GM18502 (cell line): ENCODE measurements at regions not wholly inside any gene's neighbourhood (a gene's known extent, or its start where the extent isn't known, plus 50 kb on each side); places are given as distances from the start of the nearest gene placed in this dataset.

Experiments used
- ATAC-seq: cut with Tn5 transposase; IDR thresholded peaks from one replicate; pipeline ENCODE4 v1.9.1; 2021; ENCODE audit warnings: mild to moderate bottlenecking; ENCODE audit not compliant: unreplicated experiment, poor library complexity

DNA sequence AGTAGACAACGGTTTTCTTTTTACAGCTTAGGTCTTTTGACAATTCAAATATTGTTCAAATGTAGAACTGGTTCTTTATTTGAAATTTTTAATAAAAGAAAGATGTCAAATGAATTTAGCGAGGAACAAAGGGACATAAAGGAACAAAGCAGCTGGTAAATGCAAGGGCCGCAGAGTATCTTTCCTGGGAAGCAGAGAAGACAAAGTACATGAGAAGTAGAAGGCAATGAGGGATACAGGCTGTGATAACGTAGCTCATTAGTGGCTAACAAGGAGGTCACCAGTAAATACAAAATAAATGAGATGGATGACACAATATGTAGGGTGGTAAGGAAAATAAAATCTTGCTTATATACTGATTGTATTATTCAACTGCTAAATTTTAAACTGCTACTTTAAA is 762.8 kb downstream of the VGLL3 start:
- no peak for ATAC-seq

DNA sequence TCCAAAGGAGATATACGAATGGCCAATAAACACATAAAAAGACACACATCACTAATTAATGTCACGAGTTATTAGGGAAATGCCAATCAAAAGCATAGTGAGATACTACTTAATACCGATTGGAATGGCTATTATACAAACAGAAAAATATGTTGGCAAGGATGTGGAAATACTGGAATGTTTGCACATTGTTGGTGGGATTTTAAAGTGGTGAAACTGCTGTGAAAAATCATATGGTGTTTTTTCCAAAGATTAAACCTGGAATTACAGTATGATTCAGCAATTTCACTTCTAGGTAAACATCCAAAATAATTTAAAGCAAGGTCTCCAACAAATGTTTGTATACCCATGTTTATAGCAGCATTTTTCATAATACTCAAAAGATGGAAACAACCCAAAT is 765.5 kb downstream of the VGLL3 start:
- ATAC-seq = no peak

DNA sequence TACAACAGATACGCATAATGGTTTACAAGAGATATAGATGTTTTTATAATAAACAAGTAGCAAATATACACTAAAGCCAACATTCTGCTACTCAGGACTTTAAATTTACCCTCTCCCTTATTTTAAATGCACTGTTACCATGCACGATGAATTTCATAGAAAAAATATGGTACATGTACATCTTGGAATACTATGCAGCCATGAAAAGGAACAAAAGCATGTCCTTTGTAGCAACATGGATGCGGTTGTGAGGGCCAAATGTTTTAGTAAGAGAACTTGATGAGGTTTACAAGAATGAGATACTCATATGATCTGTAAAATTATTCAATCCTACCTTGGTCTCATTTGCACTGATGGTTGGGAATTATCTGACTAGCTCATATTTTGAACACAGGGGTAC is 769.3 kb downstream of the VGLL3 start:
- no peak for ATAC-seq

DNA sequence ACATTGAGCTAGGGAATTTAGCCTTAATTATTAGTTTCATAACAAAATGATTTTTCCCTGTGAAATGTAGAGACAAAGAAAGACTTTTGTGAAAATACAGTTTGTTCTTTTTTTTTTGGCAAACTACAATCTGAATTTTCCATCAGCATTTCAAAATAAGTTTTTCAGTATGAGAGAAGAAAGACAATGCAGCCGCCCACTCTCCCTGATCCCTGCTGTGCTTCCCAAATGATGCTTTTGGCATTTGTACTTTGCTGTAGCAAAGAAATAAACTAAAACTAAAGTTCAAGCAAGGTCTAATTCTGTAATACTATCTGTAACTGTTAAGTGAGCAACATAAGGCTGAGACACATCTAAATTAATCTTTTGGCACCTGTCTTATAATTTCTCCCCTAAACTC is 782.2 kb downstream of the VGLL3 start:
- no peak for ATAC-seq

DNA sequence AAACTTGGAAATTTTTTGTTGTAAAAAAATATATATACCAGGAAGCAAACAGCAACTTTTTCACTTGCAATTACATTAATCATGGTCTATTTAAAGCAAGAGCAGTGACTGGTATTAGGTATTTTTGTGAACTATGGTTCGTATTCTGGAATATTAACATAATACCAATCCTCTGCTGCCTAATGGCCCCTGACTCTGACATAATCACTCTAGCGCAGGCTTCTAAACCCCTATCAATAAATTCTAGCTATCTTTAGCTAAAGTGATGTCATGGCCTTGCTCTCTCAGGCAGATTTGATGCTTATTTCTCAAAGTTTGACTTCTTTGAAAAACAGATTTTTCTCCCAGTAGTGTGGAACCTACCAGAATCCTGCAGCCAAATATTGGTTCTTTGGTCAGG is 808.3 kb downstream of the VGLL3 start:
- ATAC-seq = no peak

DNA sequence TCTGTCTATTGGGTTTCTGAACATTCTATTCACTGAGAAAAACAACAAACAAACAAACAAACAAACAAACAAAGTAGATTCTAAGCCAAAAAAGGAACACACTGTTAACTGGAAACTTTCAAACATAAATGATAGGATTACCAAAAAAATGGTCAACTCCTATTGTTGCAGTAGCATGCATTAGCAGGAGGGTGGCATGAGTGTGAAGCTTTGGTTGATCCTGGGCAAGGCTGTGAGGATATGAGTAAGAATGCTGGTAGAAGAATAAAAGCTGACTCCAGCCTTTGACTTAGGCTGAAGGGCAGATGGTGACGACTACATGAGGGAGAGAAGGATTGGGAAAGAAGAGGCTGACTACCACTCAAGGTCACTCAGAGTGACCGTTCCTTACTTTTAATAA is 810.3 kb downstream of the VGLL3 start:
- no peak for ATAC-seq

DNA sequence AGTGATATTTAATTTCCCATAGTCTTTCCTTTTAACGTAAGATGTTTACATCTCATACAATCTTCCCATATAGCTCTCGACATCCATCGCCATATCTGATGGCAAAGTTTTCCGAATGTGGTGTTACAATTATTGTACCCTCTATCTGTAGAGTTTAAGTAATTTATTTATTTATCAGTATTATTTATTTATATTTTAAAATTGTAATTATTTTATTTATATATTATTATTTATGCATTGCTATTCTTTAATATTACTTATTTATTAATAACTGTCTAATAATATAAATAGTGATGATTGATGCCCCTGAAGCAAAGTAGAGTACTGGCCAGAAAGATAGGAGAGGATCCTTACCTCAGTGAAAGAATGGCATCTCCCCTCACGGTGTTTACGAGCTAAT is 812.9 kb downstream of the VGLL3 start:
- ATAC-seq = no peak

DNA sequence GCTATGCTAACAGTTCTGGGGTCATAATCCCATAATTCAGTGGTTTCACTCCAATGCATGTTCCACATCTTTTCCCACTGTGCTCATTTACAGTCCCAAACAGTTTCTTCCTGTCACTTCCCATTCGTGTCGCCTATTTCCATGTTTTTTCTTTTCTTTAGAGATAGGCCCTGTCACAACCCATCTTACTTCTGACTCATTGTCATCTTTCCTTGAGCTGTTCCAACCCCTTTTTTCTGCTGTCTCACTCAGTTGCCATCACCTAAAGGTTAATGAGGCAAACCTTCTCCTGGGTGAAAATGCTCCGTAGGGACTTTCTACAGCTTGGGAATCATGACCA is 814.5 kb downstream of the VGLL3 start:
- ATAC-seq = no peak

DNA sequence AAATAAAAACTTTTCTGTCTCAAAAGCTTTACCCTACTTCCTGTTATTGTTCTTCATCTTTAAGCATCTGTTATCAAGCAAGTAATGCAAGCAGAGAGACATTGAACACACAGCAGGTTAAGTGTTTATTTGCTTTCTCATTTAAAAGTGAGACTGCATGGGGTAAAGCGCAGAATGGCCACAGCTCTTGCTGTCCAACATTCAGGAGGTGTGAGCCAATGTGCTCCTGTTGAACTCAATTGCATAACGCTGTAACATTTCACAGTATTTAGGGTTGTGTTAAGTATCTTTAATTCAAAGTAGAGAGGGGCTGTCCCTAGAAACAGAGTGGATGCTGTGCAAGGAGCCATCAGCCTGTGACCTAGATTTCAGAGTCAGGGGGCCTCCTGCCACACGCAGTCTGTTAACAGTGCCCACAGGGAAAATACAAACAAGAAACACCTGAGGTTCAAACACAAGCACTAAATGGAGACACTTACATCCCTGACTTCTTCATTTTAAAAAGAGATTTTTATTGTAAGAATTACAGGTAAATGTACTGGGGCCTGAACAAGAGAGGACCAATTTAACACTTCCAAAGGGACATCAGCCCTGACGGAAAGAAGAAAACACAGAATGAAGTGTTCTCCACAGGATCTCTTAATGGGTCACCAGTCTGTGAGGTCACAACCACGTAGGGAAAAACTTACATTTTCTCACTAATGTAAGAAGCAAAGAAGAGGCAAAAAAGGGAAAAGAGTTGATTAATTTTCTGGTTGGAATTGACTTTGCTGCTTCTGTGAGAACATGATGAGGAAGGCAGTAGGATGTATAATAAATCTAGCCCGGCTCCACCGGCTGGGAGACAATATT is 815.1 kb downstream of the VGLL3 start:
- no peak for ATAC-seq

DNA sequence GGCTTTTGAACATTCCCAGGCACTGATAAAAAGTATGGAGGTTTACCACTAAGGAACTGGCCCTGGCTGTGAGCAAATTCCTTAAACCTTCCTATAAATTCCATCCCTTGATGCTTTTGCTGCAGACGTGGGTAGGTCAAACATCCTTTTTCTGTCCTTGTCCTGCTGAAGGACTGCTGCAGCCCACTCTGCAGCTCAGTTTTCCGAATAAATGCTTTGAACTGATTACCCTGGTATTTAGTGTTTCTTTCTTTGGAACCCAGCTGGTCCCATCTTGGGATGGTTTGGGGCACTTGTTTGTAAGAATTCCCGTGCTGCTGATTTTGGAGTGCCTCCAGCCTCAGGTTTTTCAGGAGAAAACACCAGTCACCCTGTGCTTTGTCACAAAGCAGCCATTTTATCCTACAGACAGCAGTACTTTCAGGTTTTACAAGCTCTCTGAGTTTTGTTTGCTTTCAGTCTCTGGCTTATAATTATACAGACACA is 815.9 kb downstream of the VGLL3 start:
- ATAC-seq = no peak

DNA sequence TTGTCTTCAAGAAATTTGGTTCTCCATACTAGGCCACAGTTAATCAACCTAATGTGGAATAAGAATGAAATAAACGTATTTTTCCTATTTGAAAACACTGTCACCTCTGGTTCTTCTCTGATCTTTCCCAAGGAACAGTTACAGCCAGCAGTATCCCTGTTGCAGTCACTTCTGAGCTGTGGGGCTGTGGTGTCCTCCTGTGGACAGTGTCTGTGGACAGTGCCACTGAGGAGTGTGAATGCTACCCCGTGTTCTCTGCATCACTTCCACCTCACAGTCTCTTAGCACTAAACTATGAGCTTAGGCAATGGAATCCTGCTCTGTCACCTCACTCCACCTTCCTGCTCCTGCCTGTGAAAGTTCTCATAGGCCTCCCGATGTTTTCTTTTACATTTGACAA is 817.5 kb downstream of the VGLL3 start:
- no peak for ATAC-seq

DNA sequence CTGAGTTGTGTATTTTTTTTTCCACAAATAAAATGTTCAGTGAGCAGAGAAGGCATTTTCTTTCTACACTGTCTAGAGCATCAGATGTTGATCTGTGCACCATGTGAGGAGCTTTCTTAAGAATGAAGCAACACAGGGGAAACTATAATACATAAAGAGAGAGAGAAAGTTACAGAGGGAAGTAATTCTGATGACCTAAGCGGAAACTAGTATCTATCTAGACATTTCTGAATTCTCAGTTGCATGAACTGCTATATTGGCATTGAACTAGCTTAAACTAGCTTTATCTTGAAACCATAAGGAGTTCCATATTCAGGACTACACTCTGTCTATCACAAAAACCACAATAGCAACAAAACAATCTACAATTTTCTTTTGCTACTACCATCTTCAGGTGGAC is 822.4 kb downstream of the VGLL3 start:
- no peak for ATAC-seq

DNA sequence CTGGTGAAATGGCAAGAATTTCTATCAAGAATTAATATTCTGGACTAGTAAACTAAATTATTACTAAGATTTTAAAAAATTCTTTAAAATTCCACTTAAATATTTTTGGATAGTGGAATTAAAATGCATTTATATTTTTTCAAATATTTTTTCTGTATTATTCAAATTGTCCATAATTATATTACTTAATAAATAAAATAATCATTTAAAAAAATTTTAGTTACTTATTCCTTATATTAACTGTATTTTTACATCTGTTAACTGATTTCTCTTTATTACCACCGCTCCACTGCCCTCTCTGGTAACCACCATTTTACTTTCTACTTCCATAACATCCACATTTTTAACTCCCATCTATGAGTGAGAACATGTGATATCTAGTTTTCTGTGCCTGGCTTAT is 828.4 kb downstream of the VGLL3 start:
- no peak for ATAC-seq

DNA sequence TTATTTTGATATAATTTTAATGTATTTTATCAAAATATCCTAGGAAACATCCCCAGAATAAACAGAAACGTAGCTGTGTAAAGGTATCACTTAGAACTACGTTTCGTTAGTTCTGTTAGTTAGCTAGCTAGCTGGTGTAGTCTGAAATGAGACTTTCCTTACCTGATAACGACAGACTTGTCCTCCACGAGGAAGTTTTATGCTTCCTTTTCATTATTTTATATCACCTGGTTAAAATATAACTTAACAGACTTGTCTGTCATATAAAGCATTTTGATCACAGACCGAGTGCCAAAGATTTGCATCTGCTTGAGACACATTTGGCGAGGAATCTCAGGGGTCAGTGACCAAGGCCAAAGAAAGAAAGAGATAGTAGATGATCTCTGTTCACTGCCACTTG is 829.5 kb downstream of the VGLL3 start:
- ATAC-seq = no peak

DNA sequence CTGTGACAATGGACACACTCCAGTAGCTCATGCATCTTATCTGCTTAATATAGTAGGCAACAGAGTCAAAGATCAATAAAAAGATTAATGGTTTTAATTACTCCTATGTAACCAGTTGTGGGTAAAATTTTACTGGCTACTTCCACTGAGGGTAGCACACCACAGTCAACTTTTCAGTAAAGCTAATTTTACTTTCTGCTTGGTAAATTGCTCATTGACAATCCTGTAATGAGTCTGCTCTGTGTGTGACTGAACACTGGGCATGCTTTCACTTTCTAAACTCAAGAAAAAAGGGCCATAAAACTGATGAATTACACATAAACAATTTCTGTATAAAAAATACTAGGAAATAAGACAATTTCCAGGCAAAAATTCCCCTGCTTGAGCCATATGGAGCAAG is 838.3 kb downstream of the VGLL3 start:
- ATAC-seq = no peak

DNA sequence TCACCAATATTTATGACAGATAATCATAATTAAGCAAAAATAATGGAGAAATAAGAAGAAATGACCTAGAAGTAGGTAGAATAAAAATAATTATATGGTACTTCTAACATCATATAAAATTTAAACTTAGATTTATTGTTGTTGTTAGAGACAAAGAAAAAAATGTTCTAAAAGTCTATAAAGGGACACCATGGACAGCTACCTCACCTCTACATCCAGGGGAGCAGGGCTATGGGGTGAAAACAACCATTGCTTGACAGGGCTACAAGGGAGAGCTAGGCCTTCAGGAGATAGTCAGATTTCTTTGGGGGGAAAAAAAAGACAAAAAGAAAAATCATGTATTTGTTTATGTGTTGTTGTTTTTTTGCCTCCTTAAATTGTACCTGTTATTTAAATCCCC is 841.9 kb downstream of the VGLL3 start:
- no peak for ATAC-seq

DNA sequence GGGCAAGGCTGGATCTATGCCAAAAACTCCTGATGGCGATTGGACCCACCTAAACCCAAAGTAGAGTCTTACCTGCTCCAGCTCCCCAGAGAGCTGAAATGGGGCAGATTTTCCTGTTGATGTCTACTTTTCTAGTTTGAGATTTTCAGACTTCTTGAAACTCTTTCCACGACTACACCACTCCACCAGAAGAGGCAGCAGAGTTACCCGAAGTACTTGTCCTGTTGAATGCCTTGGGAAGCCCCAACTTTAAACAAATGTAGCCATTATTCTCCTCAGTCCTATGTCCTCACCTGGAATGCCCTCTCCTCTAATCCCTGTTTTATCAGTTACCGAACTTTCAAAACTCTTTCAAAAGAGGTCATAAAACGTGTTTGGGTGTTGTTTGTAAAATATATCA is 843.8 kb downstream of the VGLL3 start:
- no peak for ATAC-seq

DNA sequence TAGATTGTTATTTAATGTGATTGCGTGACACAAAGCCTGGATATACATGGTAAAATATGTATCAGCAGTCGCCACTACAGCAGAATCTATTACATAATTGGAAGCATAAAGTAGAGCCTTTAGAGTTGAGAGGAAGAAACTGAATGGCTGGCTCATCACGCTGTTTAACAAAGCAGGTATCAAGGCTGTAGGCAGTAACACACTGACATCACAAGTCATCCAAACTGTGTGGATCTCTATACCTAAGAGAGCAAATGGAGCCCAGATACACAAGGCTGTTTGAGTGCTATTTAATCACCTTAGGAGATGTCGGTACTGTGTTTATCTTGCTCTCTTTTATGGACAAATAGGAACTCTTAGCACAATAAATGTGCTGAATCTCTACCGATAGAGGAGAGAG is 864.4 kb downstream of the VGLL3 start:
- no peak for ATAC-seq
